Naive B cell (primary cell): ENCODE measurements at regions not wholly inside any gene's neighbourhood (a gene's known extent, or its start where the extent isn't known, plus 50 kb on each side); places are given as distances from the start of the nearest gene placed in this dataset.
A peak's percentile ranks its signal among the peaks of the same experiment; 100 is the strongest.

Experiments
- ATAC-seq, 2 donors: fragments of 150-1000 bp; cut with Tn5 transposase; 2 replicates each; pipeline ENCODE4 v1.10.0; 2021; ENCODE audit warnings: low read depth in 2 of 2, mild to moderate bottlenecking in 2 of 2, moderate library complexity in 2 of 2
- DNase-seq: peaks from one replicate; pipeline ENCODE4 v3.0.0; 2022
- H3K27ac Mint-ChIP-seq, 6 donors: one replicate each; pipeline ENCODE4 v1.8.0; 2020 to 2022; ENCODE audit warnings: mild to moderate bottlenecking in 6 of 6, mixed read lengths in 6 of 6, moderate library complexity in 5 of 6, inconsistent platforms in 2 of 6
- H3K27me3 Mint-ChIP-seq, 3 donors: one replicate each; pipeline ENCODE4 v1.8.0; 2021 to 2022; ENCODE audit warnings: mixed read lengths in 3 of 3, mild to moderate bottlenecking in 1 of 3
- H3K36me3 Mint-ChIP-seq, 2 donors: one replicate each; pipeline ENCODE4 v1.8.0; 2020 to 2022; ENCODE audit warnings: mixed read lengths in 2 of 2, inconsistent platforms in 1 of 2, mild to moderate bottlenecking in 1 of 2
- H3K4me1 Mint-ChIP-seq, 3 donors: one replicate each; pipeline ENCODE4 v1.8.0; 2020 to 2022; ENCODE audit warnings: mixed read lengths in 3 of 3, inconsistent platforms in 1 of 3, mild to moderate bottlenecking in 1 of 3, moderate library complexity in 1 of 3
- H3K4me3 Mint-ChIP-seq, 8 donors: one replicate each; pipeline ENCODE4 v1.8.0; 2020 to 2022; ENCODE audit warnings: mild to moderate bottlenecking in 8 of 8, mixed read lengths in 8 of 8, moderate library complexity in 8 of 8, inconsistent platforms in 2 of 8
- H3K9me3 Mint-ChIP-seq, 7 donors: one replicate each; pipeline ENCODE4 v1.8.0; 2020 to 2022; ENCODE audit warnings: mixed read lengths in 7 of 7, mild to moderate bottlenecking in 5 of 7, inconsistent platforms in 2 of 7, moderate library complexity in 1 of 7

- no peak for DNase-seq
- peak overlapping the region in 1 of 8 donors; percentile 42 for H3K4me3 Mint-ChIP-seq
- ATAC-seq, result no peak
- no peaks in the 10 kb centered on the region for H3K4me1 Mint-ChIP-seq
- H3K27ac Mint-ChIP-seq, result no peak overlapping the region
- no peaks in the 10 kb centered on the region for H3K36me3 Mint-ChIP-seq
- H3K27me3 Mint-ChIP-seq, result peaks cover 9 to 26% (median 22%) of the 10 kb centered on the region in 3 donors
- H3K9me3 Mint-ChIP-seq, result no peaks in the 10 kb centered on the region
Measured at GRCh38 chr2:796141-796985, 119.2 kb upstream of the TMEM18 start.

GRCh38 chr2:795531-796041, 118.4 kb upstream of the TMEM18 start:
- Mint-ChIP-seq H3K36me3 (no peaks in the 10 kb centered on the region), H3K9me3 (no peaks in the 10 kb centered on the region), H3K27me3 (peaks cover 10 to 26% (median 22%) of the 10 kb centered on the region in 3 donors), H3K4me1 (no peaks in the 10 kb centered on the region), H3K27ac (peak overlapping the region in 2 of 6 donors; percentile 25 to 72), H3K4me3 (no peak overlapping the region)
- ATAC-seq, result no peak
- no peak for DNase-seq

- H3K4me1 Mint-ChIP-seq, result no peaks in the 10 kb centered on the region
- H3K9me3 Mint-ChIP-seq, result no peaks in the 10 kb centered on the region
- no peak overlapping the region for H3K4me3 Mint-ChIP-seq
- no peak overlapping the region for H3K27ac Mint-ChIP-seq
- peaks cover 10 to 26% (median 22%) of the 10 kb centered on the region in 3 donors for H3K27me3 Mint-ChIP-seq
- DNase-seq (no peak), ATAC-seq (no peak)
- no peaks in the 10 kb centered on the region for H3K36me3 Mint-ChIP-seq
Measured at GRCh38 chr2:794554-795241, 117.5 kb upstream of the TMEM18 start.

- Mint-ChIP-seq H3K27ac (no peak overlapping the region), H3K27me3 (peaks cover 9 to 30% (median 26%) of the 10 kb centered on the region in 3 donors)
Measured at GRCh38 chr2:793236-793635, 116.0 kb upstream of the TMEM18 start.

GRCh38 chr2:792687-793086, 115.5 kb upstream of the TMEM18 start:
- ATAC-seq, result no peak
- Mint-ChIP-seq H3K27ac (no peak overlapping the region), H3K27me3 (peaks cover 5 to 30% (median 21%) of the 10 kb centered on the region in 3 donors), H3K4me1 (peaks cover 0 to 4% (median 0%) of the 10 kb centered on the region in 3 donors), H3K9me3 (peaks cover 0 to 6% (median 2%) of the 10 kb centered on the region in 7 donors), H3K36me3 (peaks cover 4 to 7% of the 10 kb centered on the region in 2 donors), H3K4me3 (no peak overlapping the region)
- no peak for DNase-seq

More at GRCh38 chr2:793236-793635, 116.0 kb upstream of the TMEM18 start:
- Mint-ChIP-seq H3K4me3 (no peak overlapping the region), H3K4me1 (peaks cover 0 to 1% (median 0%) of the 10 kb centered on the region in 3 donors), H3K9me3 (peaks cover 0 to 4% (median 2%) of the 10 kb centered on the region in 7 donors), H3K36me3 (peaks cover 4 to 7% of the 10 kb centered on the region in 2 donors)
- no peak for DNase-seq
- ATAC-seq, result no peak

GRCh38 chr2:790634-791245, 113.5 kb upstream of the TMEM18 start:
- ATAC-seq, result no peak
- no peak for DNase-seq
- Mint-ChIP-seq H3K36me3 (peaks cover 4 to 7% of the 10 kb centered on the region in 2 donors), H3K4me1 (peaks cover 0 to 4% (median 0%) of the 10 kb centered on the region in 3 donors), H3K4me3 (no peak overlapping the region), H3K9me3 (peaks cover 0 to 6% (median 2%) of the 10 kb centered on the region in 7 donors), H3K27me3 (peaks cover 5 to 30% (median 11%) of the 10 kb centered on the region in 3 donors), H3K27ac (no peak overlapping the region)

GRCh38 chr2:790081-790480, 112.9 kb upstream of the TMEM18 start:
- peaks cover 5 to 24% (median 5%) of the 10 kb centered on the region in 3 donors for H3K27me3 Mint-ChIP-seq
- H3K4me3 Mint-ChIP-seq, result no peak overlapping the region
- ATAC-seq, result no peak
- H3K4me1 Mint-ChIP-seq, result peaks cover 0 to 4% (median 0%) of the 10 kb centered on the region in 3 donors
- peaks cover 0 to 6% (median 2%) of the 10 kb centered on the region in 7 donors for H3K9me3 Mint-ChIP-seq
- no peak overlapping the region for H3K27ac Mint-ChIP-seq
- DNase-seq, result no peak
- peaks cover 4 to 7% of the 10 kb centered on the region in 2 donors for H3K36me3 Mint-ChIP-seq

- Mint-ChIP-seq H3K4me3 (no peak overlapping the region), H3K27me3 (peaks cover 4 to 22% (median 5%) of the 10 kb centered on the region in 3 donors), H3K27ac (no peak overlapping the region), H3K4me1 (peaks cover 0 to 4% (median 0%) of the 10 kb centered on the region in 3 donors), H3K36me3 (peaks cover 4 to 7% of the 10 kb centered on the region in 2 donors), H3K9me3 (peaks cover 0 to 6% (median 2%) of the 10 kb centered on the region in 7 donors)
- DNase-seq (no peak), ATAC-seq (no peak)
Measured at GRCh38 chr2:789529-789928, 112.3 kb upstream of the TMEM18 start.

- Mint-ChIP-seq H3K4me1 (peaks cover 0 to 4% (median 0%) of the 10 kb centered on the region in 3 donors), H3K27ac (no peak overlapping the region), H3K36me3 (peaks cover 6 to 7% of the 10 kb centered on the region in 2 donors), H3K9me3 (peaks cover 0 to 6% (median 4%) of the 10 kb centered on the region in 7 donors), H3K4me3 (no peak overlapping the region), H3K27me3 (peaks cover 5 to 22% (median 11%) of the 10 kb centered on the region in 3 donors)
- DNase-seq (no peak), ATAC-seq (no peak)
Measured at GRCh38 chr2:788227-789032, 111.2 kb upstream of the TMEM18 start.

- H3K27ac Mint-ChIP-seq, result no peak overlapping the region
- H3K27me3 Mint-ChIP-seq, result peaks cover 0 to 21% (median 8%) of the 10 kb centered on the region in 3 donors
- ATAC-seq, result no peak
- H3K36me3 Mint-ChIP-seq, result peaks cover 7 to 8% of the 10 kb centered on the region in 2 donors
- no peak overlapping the region for H3K4me3 Mint-ChIP-seq
- peaks cover 0 to 4% (median 0%) of the 10 kb centered on the region in 3 donors for H3K4me1 Mint-ChIP-seq
- H3K9me3 Mint-ChIP-seq, result peaks cover 0 to 11% (median 4%) of the 10 kb centered on the region in 7 donors
- DNase-seq, result no peak
Measured at GRCh38 chr2:784753-785152, 107.5 kb upstream of the TMEM18 start.

GRCh38 chr2:780581-780980, 103.4 kb upstream of the TMEM18 start:
- no peak for ATAC-seq
- peaks cover 5 to 35% (median 18%) of the 10 kb centered on the region in 3 donors for H3K27me3 Mint-ChIP-seq
- H3K36me3 Mint-ChIP-seq, result peaks cover 0 to 5% of the 10 kb centered on the region in 2 donors
- H3K27ac Mint-ChIP-seq, result no peak overlapping the region
- no peak overlapping the region for H3K4me3 Mint-ChIP-seq
- no peak for DNase-seq
- no peaks in the 10 kb centered on the region for H3K4me1 Mint-ChIP-seq
- H3K9me3 Mint-ChIP-seq, result peaks cover 0 to 11% (median 0%) of the 10 kb centered on the region in 7 donors

GRCh38 chr2:780002-780401, 102.8 kb upstream of the TMEM18 start:
- ATAC-seq, result no peak
- Mint-ChIP-seq H3K36me3 (peaks cover 0 to 5% of the 10 kb centered on the region in 2 donors), H3K4me3 (no peak overlapping the region), H3K4me1 (no peaks in the 10 kb centered on the region), H3K27ac (no peak overlapping the region), H3K27me3 (peaks cover 5 to 35% (median 18%) of the 10 kb centered on the region in 3 donors), H3K9me3 (peaks cover 0 to 11% (median 0%) of the 10 kb centered on the region in 7 donors)
- DNase-seq, result no peak
